Type B pancreatic cell (in vitro differentiated cells): ENCODE measurements at regions not wholly inside any gene's neighbourhood (a gene's known extent, or its start where the extent isn't known, plus 50 kb on each side); places are given as distances from the start of the nearest gene placed in this dataset.

Source experiments
- DNase-seq: peaks from one replicate; pipeline ENCODE4 v3.0.0; 2021; ENCODE audit warnings: mixed read lengths; ENCODE audit not compliant: unreplicated experiment; ENCODE audit errors: extremely low spot score
- H3K27ac Mint-ChIP-seq: 2 replicates; pipeline ENCODE4 v1.8.0; 2021; ENCODE audit warnings: mild to moderate bottlenecking, mixed read lengths
- H3K27me3 Mint-ChIP-seq: 2 replicates; pipeline ENCODE4 v1.8.0; 2021; ENCODE audit warnings: mixed read lengths
- H3K36me3 Mint-ChIP-seq: 2 replicates; pipeline ENCODE4 v1.8.0; 2021; ENCODE audit warnings: mixed read lengths
- H3K4me1 Mint-ChIP-seq: one replicate; pipeline ENCODE4 v1.8.0; 2021; ENCODE audit warnings: mixed read lengths; ENCODE audit not compliant: unreplicated experiment
- H3K4me3 Mint-ChIP-seq: 2 replicates; pipeline ENCODE4 v1.8.0; 2021; ENCODE audit warnings: mild to moderate bottlenecking, mixed read lengths
- H3K9me3 Mint-ChIP-seq: 2 replicates; pipeline ENCODE4 v1.8.0; 2021; ENCODE audit warnings: mixed read lengths
- TF ChIP-seq, protein P1 (sequence below): fragments of 200-600 bp; sonication (generic); conservative IDR thresholded peaks from 2 replicates; pipeline ENCODE4 v1.5.0; 2021; ENCODE audit warnings: antibody characterized with exemption, mild to moderate bottlenecking

DNA sequence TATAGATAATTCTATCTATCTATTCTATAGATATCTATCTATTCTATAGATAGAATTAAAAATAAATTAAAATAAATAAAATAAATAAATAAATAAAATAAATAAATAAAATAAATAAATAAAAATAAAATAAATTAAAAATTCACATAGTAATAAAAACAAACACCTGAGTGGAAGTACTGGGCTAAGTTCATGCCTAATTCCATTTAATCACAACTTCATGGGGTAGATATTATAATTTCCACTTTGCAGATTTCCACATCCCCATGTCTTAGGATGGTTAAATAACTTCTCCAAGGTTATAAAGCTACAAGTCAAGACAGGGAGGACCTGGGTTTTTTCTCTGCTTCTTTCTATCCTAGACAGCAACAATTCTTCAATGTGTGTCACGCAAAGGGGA is 261.4 kb upstream of the MEX3C start:
- TF ChIP-seq, protein P1, sequence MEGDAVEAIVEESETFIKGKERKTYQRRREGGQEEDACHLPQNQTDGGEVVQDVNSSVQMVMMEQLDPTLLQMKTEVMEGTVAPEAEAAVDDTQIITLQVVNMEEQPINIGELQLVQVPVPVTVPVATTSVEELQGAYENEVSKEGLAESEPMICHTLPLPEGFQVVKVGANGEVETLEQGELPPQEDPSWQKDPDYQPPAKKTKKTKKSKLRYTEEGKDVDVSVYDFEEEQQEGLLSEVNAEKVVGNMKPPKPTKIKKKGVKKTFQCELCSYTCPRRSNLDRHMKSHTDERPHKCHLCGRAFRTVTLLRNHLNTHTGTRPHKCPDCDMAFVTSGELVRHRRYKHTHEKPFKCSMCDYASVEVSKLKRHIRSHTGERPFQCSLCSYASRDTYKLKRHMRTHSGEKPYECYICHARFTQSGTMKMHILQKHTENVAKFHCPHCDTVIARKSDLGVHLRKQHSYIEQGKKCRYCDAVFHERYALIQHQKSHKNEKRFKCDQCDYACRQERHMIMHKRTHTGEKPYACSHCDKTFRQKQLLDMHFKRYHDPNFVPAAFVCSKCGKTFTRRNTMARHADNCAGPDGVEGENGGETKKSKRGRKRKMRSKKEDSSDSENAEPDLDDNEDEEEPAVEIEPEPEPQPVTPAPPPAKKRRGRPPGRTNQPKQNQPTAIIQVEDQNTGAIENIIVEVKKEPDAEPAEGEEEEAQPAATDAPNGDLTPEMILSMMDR, result no peak
- H3K36me3 Mint-ChIP-seq, result no peaks in the 10 kb centered on the region
- peaks cover 6% of the 10 kb centered on the region for H3K27me3 Mint-ChIP-seq
- peaks cover 4% of the 10 kb centered on the region for H3K4me1 Mint-ChIP-seq
- H3K27ac Mint-ChIP-seq, result no peak overlapping the region
- no peak overlapping the region for H3K4me3 Mint-ChIP-seq
- DNase-seq, result no peak
- no peaks in the 10 kb centered on the region for H3K9me3 Mint-ChIP-seq

DNA sequence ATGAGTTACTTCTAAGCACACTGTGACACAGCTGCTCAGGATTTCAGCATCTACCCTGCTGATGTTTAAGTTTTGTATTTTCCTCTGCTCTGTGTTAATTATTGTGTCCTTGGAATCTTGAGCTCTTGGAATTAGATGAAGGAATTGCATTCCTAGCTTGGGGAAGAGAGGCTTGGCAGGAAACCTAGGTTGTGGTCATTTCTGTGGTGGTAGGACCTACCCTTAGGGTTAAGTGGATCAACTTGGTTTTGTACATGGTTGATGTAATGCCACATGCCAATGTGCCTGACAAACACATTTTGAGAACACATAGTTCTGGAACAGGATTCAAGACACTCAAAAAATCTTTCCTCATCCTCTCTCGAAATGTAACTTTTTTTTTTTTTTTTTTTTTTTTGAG is 264.5 kb upstream of the MEX3C start:
- H3K9me3 Mint-ChIP-seq, result no peaks in the 10 kb centered on the region
- no peaks in the 10 kb centered on the region for H3K36me3 Mint-ChIP-seq
- H3K27ac Mint-ChIP-seq, result no peak overlapping the region
- H3K27me3 Mint-ChIP-seq, result peaks cover 6% of the 10 kb centered on the region
- no peak overlapping the region for H3K4me3 Mint-ChIP-seq
- H3K4me1 Mint-ChIP-seq, result no peaks in the 10 kb centered on the region
- TF ChIP-seq, protein P1, result no peak
- no peak for DNase-seq

DNA sequence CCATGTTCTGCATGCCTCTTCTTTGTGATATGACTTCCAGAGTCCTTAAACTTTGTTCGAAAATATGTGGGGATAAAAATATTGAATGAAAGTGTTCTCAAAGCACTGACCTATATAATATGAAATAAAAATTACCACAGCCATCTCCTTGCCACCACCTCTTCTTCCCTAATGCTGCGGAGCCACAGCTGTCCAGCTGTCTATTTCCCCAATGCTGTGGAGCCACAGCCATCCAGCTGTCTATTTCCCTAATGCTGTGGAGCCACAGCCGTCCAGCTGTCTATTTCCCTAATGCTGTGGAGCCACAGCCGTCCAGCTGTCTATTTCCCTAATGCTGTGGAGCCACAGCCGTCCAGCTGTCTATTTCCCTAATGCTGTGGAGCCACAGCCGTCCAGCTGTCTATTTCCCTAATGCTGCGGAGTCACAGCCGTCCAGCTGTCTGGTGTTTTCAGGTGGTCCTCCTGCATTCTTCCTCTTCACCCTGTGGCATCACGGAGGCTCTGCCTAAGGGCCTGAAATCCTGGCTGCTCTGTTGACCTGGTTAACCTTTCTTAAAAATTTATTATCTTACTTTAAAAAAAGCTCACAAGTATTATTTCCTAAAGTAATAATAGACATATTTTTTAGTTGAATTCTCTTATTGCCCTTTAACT is 266.1 kb upstream of the MEX3C start:
- H3K36me3 Mint-ChIP-seq, result no peaks in the 10 kb centered on the region
- H3K27ac Mint-ChIP-seq, result no peak overlapping the region
- H3K4me1 Mint-ChIP-seq, result no peaks in the 10 kb centered on the region
- no peak for DNase-seq
- TF ChIP-seq, protein P1, result no peak
- H3K4me3 Mint-ChIP-seq, result no peak overlapping the region
- no peaks in the 10 kb centered on the region for H3K9me3 Mint-ChIP-seq
- H3K27me3 Mint-ChIP-seq, result peaks cover 6% of the 10 kb centered on the region

DNA sequence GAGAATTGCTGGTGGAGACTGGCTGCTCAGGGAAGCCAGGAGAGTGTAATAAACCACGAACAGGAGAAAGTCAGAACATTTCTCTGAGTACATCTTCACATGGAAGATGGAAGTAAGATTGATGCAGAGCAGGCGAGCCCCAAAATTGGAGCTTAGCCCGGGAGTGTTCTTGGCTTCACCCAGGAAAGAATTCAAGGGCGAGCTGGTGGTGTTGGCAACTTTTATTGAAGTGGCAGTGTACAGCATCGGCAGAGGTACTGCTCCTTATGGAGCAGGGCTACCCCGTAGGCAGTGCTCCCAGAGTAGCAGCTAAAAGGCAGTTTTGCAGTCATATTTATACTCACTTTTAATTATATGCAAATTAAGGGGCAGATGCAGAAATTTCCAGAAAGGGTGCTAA is 281.4 kb upstream of the MEX3C start:
- H3K4me3 Mint-ChIP-seq, result no peak overlapping the region
- H3K4me1 Mint-ChIP-seq, result no peaks in the 10 kb centered on the region
- H3K9me3 Mint-ChIP-seq, result no peaks in the 10 kb centered on the region
- peaks cover 5% of the 10 kb centered on the region for H3K27me3 Mint-ChIP-seq
- TF ChIP-seq, protein P1, result no peak
- no peak overlapping the region for H3K27ac Mint-ChIP-seq
- H3K36me3 Mint-ChIP-seq, result no peaks in the 10 kb centered on the region
- no peak for DNase-seq

DNA sequence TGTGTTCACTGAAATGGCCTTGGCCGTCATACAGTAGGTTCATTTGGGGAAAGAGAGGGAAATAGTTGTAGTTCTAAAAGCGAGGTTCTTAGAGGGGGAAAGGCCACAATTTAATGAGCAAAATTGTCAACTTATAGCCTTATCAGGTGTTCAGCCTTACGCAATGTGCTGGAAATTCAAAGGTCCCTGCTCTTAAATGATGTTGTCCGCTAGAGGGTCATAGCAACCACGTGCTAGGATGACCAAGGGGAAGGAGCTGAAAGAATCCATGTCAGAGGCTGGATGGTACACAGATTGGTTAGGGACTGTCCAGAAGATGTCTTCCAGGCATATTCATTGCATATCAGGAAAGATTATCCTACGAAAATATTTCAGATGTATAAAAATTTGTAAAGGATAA is 282.3 kb upstream of the MEX3C start:
- H3K4me3 Mint-ChIP-seq, result no peak overlapping the region
- peaks cover 5% of the 10 kb centered on the region for H3K27me3 Mint-ChIP-seq
- DNase-seq, result no peak
- no peaks in the 10 kb centered on the region for H3K9me3 Mint-ChIP-seq
- TF ChIP-seq, protein P1, result no peak
- no peak overlapping the region for H3K27ac Mint-ChIP-seq
- no peaks in the 10 kb centered on the region for H3K36me3 Mint-ChIP-seq
- H3K4me1 Mint-ChIP-seq, result no peaks in the 10 kb centered on the region
